ENCODE measurements at regions not wholly inside any gene's neighbourhood (a gene's known extent, or its start where the extent isn't known, plus 50 kb on each side); places are given as distances from the start of the nearest gene placed in this dataset.

GRCh38 chr18:27861539-27861938 lies 315.4 kb downstream of the CDH2 start:
- Histone ChIP-seq H3K9me3 (no peaks in the 10 kb centered on the region), H3K36me3 (ENCODE audit: insufficient read depth in 1 of 2, low read depth in 1 of 2) (no peaks in the 10 kb centered on the region), H3K27me3 (ENCODE audit: insufficient read depth in 3 of 3, low read length in 2 of 3) (no peaks in the 10 kb centered on the region), H3K27ac (no peak overlapping the region), H3K4me1 (peaks cover 6% of the 10 kb centered on the region), H3K4me3 (no peak overlapping the region)
- TF ChIP-seq CTCF (IDR thresholded peaks at IDR 0.05) = no peak
- peak in 2 of 4 donors; percentile 46 to 54 for ATAC-seq
- intact Hi-C loops (cut with DNase I) = no loop called here
- no peak for DNase-seq
- 27 to 45% (median 28%) methylated on average over 9 of the region's 9 CpGs for WGBS, 3 donors

GRCh38 chr18:27860701-27861107 lies 316.2 kb downstream of the CDH2 start:
- intact Hi-C loops (cut with DNase I) = no loop called here
- no peak overlapping the region for H3K27ac ChIP-seq
- 9 to 13% (median 12%) methylated on average over 4 of the region's 4 CpGs for WGBS, 3 donors
- no peak overlapping the region for H3K4me3 ChIP-seq
- H3K4me1 ChIP-seq = peaks cover 6% of the 10 kb centered on the region
- no peaks in the 10 kb centered on the region for H3K36me3 ChIP-seq (ENCODE audit: insufficient read depth in 1 of 2, low read depth in 1 of 2)
- H3K27me3 ChIP-seq (ENCODE audit: insufficient read depth in 3 of 3, low read length in 2 of 3) = no peaks in the 10 kb centered on the region
- no peaks in the 10 kb centered on the region for H3K9me3 ChIP-seq
- no peak for TF ChIP-seq CTCF (IDR thresholded peaks at IDR 0.05)
- ATAC-seq (peak; percentile 58 to 91 (median 66)), DNase-seq (no peak)

GRCh38 chr18:27860011-27860410 lies 316.9 kb downstream of the CDH2 start:
- WGBS, 3 donors = 65 to 82% (median 68%) methylated on average over 4 of the region's 4 CpGs
- intact Hi-C loops (cut with DNase I) = no loop called here
- Histone ChIP-seq H3K4me3 (no peak overlapping the region), H3K36me3 (ENCODE audit: insufficient read depth in 1 of 2, low read depth in 1 of 2) (no peaks in the 10 kb centered on the region), H3K4me1 (peaks cover 6% of the 10 kb centered on the region), H3K9me3 (no peaks in the 10 kb centered on the region), H3K27me3 (ENCODE audit: insufficient read depth in 3 of 3, low read length in 2 of 3) (no peaks in the 10 kb centered on the region), H3K27ac (no peak overlapping the region)
- TF ChIP-seq CTCF (IDR thresholded peaks at IDR 0.05) = no peak
- ATAC-seq (peak in 1 of 4 donors; percentile 32), DNase-seq (no peak)

GRCh38 chr18:27856820-27857219 lies 320.1 kb downstream of the CDH2 start:
- DNase-seq (no peak), ATAC-seq (no peak)
- Histone ChIP-seq H3K4me1 (peaks cover 6% of the 10 kb centered on the region), H3K9me3 (no peaks in the 10 kb centered on the region), H3K27ac (no peak overlapping the region), H3K4me3 (no peak overlapping the region), H3K36me3 (ENCODE audit: insufficient read depth in 1 of 2, low read depth in 1 of 2) (no peaks in the 10 kb centered on the region), H3K27me3 (ENCODE audit: insufficient read depth in 3 of 3, low read length in 2 of 3) (no peaks in the 10 kb centered on the region)
- intact Hi-C loops (cut with DNase I) = no loop called here
- TF ChIP-seq CTCF (IDR thresholded peaks at IDR 0.05) = no peak
- WGBS, 3 donors = 92 to 100% (median 95%) methylated on average over 1 of the region's 1 CpG

GRCh38 chr18:27855486-27855885 lies 321.4 kb downstream of the CDH2 start:
- no peaks in the 10 kb centered on the region for H3K4me1 ChIP-seq
- no peaks in the 10 kb centered on the region for H3K9me3 ChIP-seq
- intact Hi-C loops (cut with DNase I) = no loop called here
- H3K4me3 ChIP-seq = no peak overlapping the region
- ATAC-seq = no peak
- H3K36me3 ChIP-seq (ENCODE audit: insufficient read depth in 1 of 2, low read depth in 1 of 2) = no peaks in the 10 kb centered on the region
- DNase-seq = no peak
- H3K27ac ChIP-seq = no peak overlapping the region
- H3K27me3 ChIP-seq (ENCODE audit: insufficient read depth in 3 of 3, low read length in 2 of 3) = no peaks in the 10 kb centered on the region
- no peak for TF ChIP-seq CTCF (IDR thresholded peaks at IDR 0.05)

All from psoas muscle (tissue), 7 donors.